ENCODE measurements at regions not wholly inside any gene's neighbourhood (a gene's known extent, or its start where the extent isn't known, plus 50 kb on each side); places are given as distances from the start of the nearest gene placed in this dataset.
"Not testable (repeated sequence)": the region's sequence is repeated elsewhere in the genome, so short reads cannot be mapped to it uniquely, and the experiment has no call there.

DNA sequence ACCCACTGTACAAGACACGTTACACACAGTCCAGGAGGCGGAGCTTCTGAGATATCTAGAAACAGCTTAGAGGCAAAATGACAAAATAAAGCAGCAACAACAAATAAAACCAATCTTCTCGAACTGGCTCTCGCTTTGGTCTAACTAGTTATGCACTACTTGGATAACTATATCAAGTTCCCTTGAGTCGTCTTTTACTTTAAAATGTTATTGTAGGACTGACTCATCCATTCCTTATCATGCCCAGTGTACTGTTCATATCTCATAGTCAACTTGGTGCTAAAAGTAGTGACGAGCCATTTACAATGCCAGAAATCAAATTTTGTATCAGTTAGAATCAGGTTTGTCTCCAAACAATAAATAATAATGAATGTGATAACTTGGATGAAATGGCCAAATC lies 102.5 kb upstream of the SLC35G4 start:
- no peak for DNase-seq

- DNase-seq, result no peak
Observed at GRCh38 chr18:11505993-11506392, 103.4 kb upstream of the SLC35G4 start.

- no peak for DNase-seq
Observed at GRCh38 chr18:11504962-11505361, 104.4 kb upstream of the SLC35G4 start.

DNA sequence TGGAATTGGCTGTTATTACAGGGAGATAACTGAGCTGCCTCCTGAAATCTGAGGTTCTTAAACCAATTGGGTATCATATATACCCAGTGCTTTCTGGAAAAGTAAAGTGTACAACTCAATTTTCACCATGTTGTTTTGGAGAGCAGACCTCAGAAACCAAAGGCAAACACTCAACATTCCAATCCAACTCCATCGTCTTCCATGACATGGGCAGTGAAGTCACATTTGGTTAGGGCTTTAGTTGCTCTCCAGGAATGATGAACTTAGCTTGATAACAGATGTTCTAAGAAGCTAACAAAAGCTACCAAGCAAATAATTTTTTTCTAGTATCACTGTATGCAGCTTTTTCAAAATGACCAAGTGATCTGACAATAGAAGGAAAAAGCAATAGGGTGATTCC lies 107.0 kb upstream of the SLC35G4 start:
- DNase-seq, result no peak

DNA sequence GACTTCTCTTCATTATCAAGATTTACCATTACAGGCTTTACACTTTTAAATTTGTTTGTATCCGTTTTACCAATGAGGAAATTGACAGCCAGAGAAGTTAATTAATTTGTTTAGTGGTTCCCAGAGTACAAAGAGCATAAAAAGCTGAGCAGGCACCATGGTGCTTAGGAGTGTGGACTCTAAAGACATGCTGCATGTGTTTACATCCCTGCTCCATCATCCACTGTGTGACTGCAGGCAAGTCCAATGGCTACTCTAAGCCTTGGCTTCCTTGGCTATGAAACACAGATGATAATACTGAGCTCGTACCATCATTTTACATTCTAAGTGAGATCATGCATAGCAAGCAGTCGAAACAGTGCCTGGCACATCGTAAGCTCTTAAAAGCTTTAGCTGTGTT lies 108.0 kb upstream of the SLC35G4 start:
- no peak for DNase-seq

DNA sequence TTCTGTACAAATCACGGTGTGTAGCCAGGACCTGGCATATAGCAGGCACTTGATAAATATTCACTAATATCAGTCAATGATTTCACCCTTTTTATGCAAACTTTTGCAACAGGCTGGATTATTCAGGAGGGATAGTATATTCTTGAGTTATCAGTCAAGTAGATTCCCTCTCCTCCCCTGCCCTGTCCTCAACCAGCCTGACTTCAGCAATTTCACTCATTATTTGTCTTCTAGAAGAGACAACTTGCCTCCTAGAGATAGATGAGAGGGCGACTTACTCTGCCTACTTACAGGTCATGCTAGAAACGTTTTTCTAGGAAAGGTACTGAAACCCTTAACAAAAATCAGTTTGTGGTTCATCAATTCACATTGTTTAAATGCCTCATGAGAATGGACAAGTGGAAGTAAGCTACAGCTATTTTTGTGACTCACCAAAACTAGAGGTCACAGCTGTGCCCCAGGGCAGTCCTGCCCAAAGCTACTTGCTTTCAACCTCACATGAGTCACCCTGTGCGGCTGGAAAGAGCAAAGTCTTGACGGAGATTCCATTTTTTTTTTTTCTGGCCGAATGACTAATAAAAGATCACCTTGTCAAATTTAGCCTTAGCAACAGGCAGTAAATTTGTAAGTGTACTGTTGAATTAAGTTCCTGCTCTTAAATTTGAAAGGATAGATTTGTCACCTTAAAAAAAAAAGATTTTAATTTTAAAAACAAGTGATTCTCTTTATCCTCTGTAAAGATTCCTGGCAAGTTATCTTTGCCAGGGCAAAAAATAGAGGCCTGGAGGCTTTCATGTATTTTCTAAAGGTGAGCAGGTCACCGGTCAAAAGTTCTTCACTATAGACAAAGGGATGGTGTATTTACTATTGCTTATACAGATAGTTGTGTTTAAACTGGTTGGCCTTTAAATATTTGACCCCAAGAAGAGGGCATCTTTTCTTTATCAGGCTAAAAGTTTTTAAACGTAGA lies 109.0 kb upstream of the SLC35G4 start:
- DNase-seq, result no peak

- no peak for DNase-seq
Observed at GRCh38 chr18:11498821-11499220, 110.6 kb upstream of the SLC35G4 start.

GRCh38 chr18:11497585-11497984 lies 111.8 kb upstream of the SLC35G4 start:
- DNase-seq, result no peak

DNA sequence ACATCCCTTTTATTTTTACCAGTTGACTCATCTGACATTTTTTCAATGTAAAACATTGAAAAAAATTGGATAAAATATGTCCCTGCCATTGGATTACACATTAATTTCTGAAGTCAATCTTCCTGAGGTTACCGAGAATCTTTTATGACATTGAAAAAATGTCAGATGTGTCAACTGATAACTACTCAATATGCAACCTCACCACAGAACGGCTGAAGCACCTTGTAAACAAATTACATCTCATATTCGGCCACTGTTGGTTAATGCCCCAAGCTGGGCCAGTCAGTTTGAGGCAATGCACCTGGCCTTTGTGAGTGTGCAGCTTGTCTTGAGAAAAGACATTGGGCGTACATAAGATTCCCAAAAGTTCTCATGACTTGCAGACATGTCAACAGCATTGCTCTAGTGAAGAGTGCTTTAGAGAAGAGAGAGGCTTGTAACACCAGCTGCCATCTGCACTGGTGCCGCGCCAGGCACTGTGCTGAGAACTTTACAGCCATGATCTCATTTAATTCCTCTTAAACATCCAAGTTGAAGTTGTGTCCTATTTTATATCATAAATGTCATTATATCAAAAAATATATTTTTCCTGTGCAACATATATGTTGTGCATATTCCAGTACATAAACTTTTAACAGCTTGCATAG lies 112.7 kb upstream of the SLC35G4 start:
- no peak for DNase-seq

- no peak for DNase-seq
Observed at GRCh38 chr18:11495441-11495840, 114.0 kb upstream of the SLC35G4 start.

GRCh38 chr18:11494107-11494506 lies 115.3 kb upstream of the SLC35G4 start:
- DNase-seq, result no peak

- no peak for DNase-seq
Observed at GRCh38 chr18:11489266-11489899, 120.0 kb upstream of the SLC35G4 start.

DNA sequence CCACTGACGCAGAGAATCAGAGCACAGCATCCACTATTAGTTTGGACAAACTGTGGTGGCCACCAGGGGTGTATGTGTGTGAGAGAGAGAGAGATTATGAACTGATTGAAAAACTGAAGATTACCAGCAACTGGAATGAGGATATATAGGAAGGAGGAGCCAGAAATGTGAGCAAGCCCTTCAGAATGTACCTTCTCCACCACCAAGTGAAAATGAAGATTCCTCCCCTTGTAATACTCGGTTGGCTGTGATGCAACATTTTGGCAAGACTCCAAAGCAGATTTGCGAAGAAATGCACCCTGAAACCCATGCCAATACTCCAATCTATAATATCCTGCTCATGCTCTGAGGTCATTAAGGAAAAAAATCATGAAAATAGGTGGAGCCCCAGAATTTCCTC lies 121.2 kb upstream of the SLC35G4 start:
- no peak for DNase-seq

GRCh38 chr18:11487390-11487789 lies 122.0 kb upstream of the SLC35G4 start:
- DNase-seq, result no peak

DNA sequence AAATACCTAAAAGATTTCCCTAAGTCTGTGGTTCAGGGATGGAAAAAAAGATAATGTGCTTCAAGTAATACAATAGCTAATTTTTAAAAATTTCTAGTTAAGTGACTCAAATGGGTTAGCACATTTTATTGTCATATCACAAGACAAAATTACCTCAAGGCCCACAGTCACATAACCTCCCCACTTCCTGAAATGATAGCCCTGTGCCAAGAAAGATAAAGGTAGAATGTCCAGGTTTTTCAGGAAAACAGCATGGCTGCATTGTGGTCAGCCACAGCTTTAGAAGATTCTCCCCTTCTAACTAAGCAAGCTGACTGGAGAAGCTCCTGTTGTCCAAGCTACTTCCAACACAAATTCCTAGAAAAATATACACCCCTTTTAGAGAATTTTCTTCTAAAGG lies 127.1 kb upstream of the SLC35G4 start:
- no peak for DNase-seq

- no peak for DNase-seq
Observed at GRCh38 chr18:11480692-11481091, 128.7 kb upstream of the SLC35G4 start.

- not testable (repeated sequence) for DNase-seq
Observed at GRCh38 chr18:11479031-11479430, 130.4 kb upstream of the SLC35G4 start.

DNA sequence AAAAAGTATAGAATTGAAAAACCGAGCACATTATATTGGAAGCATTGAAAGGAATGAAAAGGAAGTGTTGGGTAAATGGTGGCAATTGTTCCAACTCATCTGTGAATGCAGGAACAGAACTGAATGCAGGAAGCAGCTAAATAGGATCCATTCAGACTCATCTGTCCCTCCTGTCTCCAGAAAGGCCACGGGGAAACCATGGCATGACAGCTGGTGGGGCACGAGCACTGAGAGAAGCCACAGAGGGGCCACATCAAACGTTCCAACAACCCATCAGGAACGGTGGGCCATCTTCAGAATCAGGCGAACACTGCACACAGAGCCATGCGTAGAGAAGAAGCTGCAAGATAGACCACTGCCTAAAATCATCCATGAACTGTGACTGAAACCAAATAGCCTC lies 138.5 kb upstream of the SLC35G4 start:
- DNase-seq, result no peak

DNA sequence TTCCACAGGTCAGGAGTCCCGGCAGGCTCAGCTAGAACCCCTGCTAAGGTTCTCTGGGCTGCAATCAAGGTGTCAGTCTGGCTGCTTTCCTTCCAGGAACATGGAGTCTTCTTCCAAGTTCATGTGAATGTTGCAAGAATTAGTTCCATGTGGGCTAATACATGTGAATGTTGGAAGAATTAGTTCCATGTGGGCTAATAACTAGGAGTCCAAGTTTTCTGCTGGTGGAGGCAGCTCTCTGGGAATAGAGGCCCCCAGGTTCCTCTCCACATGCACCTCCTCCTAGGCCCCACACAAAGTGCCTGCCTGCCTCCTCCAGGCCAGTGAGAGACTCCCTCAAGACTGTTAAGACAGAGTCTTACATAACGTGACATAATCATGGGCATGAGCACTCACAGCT lies 140.8 kb upstream of the SLC35G4 start:
- no peak for DNase-seq

DNA sequence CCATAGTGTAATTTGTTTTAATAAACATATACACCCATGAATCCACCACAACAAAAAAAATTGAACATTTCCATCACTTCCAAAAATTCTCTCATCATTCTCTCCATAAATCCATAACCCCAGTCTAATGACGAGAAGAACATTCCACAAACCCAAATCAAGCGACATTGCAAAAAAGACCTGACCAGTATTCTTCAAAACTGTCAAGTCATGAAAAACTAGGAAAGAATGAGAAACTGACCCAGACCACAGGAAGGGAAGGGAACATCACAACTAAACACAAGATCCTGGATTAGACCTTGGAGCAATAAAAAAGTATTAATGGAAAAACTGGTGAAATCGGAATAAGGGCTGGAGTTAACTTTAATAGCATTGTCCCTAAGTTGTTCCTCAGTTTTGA lies 141.3 kb upstream of the SLC35G4 start:
- DNase-seq, result no peak

DNA sequence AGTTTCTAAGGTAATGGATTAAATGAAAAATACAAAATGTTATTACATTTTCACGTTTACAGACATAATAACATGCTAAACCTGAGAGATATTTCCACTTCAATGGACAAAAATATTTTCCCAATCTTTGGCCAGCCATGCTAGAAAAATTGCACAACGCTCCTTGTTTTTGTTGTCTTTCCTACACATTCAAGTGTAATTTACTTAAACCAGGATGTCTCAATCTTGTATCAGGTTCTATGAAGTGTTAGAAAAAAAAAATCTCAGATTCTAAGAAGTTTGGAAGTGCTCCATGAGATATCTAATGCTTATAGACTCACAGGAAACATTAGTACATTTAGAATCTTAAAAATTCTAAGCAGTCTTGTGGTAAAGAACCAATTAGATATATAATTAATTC lies 141.8 kb upstream of the SLC35G4 start:
- DNase-seq, result no peak

- DNase-seq, result no peak
Observed at GRCh38 chr18:11464129-11464528, 145.3 kb upstream of the SLC35G4 start.

GRCh38 chr18:11458447-11458846 lies 150.9 kb upstream of the SLC35G4 start:
- DNase-seq, result no peak

- DNase-seq, result not testable (repeated sequence)
Observed at GRCh38 chr18:11457853-11458252, 151.5 kb upstream of the SLC35G4 start.
